ENCODE measurements at regions not wholly inside any gene's neighbourhood (a gene's known extent, or its start where the extent isn't known, plus 50 kb on each side); places are given as distances from the start of the nearest gene placed in this dataset.

DNA sequence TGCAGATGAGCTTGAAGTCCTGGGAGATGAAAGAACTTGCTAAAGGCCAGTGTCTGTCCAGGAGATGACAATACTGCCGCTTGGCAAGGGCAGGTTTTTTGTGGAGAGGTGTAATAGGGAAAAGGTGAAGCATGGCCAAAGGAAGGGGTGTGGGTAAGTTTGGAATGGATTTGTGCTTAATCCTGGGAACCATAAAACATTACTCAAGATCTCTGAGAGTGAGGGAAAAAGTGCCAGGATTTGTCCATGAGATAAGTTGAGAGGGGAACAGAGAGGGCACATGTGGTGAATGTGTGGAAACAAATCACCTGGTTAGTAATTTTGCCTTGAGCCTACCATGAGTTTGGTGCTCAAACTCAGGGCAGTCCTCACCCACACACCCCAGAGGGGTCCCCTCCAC lies 108.8 kb upstream of the CD180 start:
- TF ChIP-seq CTCF (IDR thresholded peaks at IDR 0.05) (no peak), EP300 (IDR thresholded peaks at IDR 0.05; ENCODE audit: low read depth) (no peak), POLR2AphosphoS5 (IDR thresholded peaks at IDR 0.05) (no peak), POLR2A (IDR thresholded peaks at IDR 0.05) (no peak)
